ENCODE measurements at regions not wholly inside any gene's neighbourhood (a gene's known extent, or its start where the extent isn't known, plus 50 kb on each side); places are given as distances from the start of the nearest gene placed in this dataset.
"Not testable (repeated sequence)": the region's sequence is repeated elsewhere in the genome, so short reads cannot be mapped to it uniquely, and the experiment has no call there.

- ChIA-PET CTCF (no interaction called here), POLR2A (no interaction called here)
- no peak for TF ChIP-seq CTCF (IDR thresholded peaks at IDR 0.05)
- H3K4me1 Mint-ChIP-seq (ENCODE audit: low read depth) = peaks cover 3% of the 10 kb centered on the region
- intact Hi-C loops (cut with micrococcal nuclease) = no loop called here
- H3K27ac Mint-ChIP-seq = no peak overlapping the region
- ATAC-seq (no peak), DNase-seq (no peak)
- peaks cover 2% of the 10 kb centered on the region for H3K27me3 Mint-ChIP-seq
- H3K4me3 Mint-ChIP-seq = no peak overlapping the region
- no peaks in the 10 kb centered on the region for H3K9me3 Mint-ChIP-seq
- no peaks in the 10 kb centered on the region for H3K36me3 Mint-ChIP-seq (ENCODE audit: low read depth)
Measured at GRCh38 chr7:82598958-82599357, 155.4 kb upstream of the CACNA2D1 start.

- H3K27me3 Mint-ChIP-seq; POLR2A ChIA-PET; intact Hi-C loops (cut with micrococcal nuclease); ATAC-seq; H3K4me3 Mint-ChIP-seq; H3K36me3 Mint-ChIP-seq (ENCODE audit: low read depth); CTCF ChIA-PET; H3K4me1 Mint-ChIP-seq (ENCODE audit: low read depth); DNase-seq; H3K9me3 Mint-ChIP-seq: not testable (repeated sequence)
- H3K27ac Mint-ChIP-seq = peak overlapping the region; percentile 5
Measured at GRCh38 chr7:82595795-82596194, 152.2 kb upstream of the CACNA2D1 start.

GRCh38 chr7:82595176-82595575 lies 151.6 kb upstream of the CACNA2D1 start:
- Mint-ChIP-seq H3K36me3 (ENCODE audit: low read depth) (no peaks in the 10 kb centered on the region), H3K4me3 (no peak overlapping the region), H3K9me3 (no peaks in the 10 kb centered on the region), H3K27ac (no peak overlapping the region), H3K4me1 (ENCODE audit: low read depth) (peaks cover 3% of the 10 kb centered on the region), H3K27me3 (peaks cover 2% of the 10 kb centered on the region)
- no peak for TF ChIP-seq CTCF (IDR thresholded peaks at IDR 0.05)
- intact Hi-C loops (cut with micrococcal nuclease) = no loop called here
- CTCF ChIA-PET = no interaction called here
- no peak for ATAC-seq
- POLR2A ChIA-PET = no interaction called here
- no peak for DNase-seq

GRCh38 chr7:82594665-82595064 lies 151.1 kb upstream of the CACNA2D1 start:
- DNase-seq = no peak
- intact Hi-C loops (cut with micrococcal nuclease) = no loop called here
- Mint-ChIP-seq H3K36me3 (ENCODE audit: low read depth) (no peaks in the 10 kb centered on the region), H3K27me3 (peaks cover 2% of the 10 kb centered on the region), H3K4me3 (no peak overlapping the region), H3K9me3 (no peaks in the 10 kb centered on the region), H3K4me1 (ENCODE audit: low read depth) (peaks cover 3% of the 10 kb centered on the region), H3K27ac (no peak overlapping the region)
- no peak for TF ChIP-seq CTCF (IDR thresholded peaks at IDR 0.05)
- no peak for ATAC-seq
- ChIA-PET CTCF (interaction anchor here (1.4 to 1.8 kb wide), 2 partner anchors 11 to 23 kb away, joined by 4 to 5 read pairs; no protein-coding TSS in a partner anchor), POLR2A (no interaction called here)

GRCh38 chr7:82593780-82594179 lies 150.2 kb upstream of the CACNA2D1 start:
- intact Hi-C loops (cut with micrococcal nuclease) = no loop called here
- H3K27ac Mint-ChIP-seq = no peak overlapping the region
- no peak for TF ChIP-seq CTCF (IDR thresholded peaks at IDR 0.05)
- peaks cover 3% of the 10 kb centered on the region for H3K4me1 Mint-ChIP-seq (ENCODE audit: low read depth)
- POLR2A ChIA-PET = interaction anchor here (0.6 kb wide), 1 partner anchor 145 kb away, joined by 3 read pairs; no protein-coding TSS in a partner anchor
- peaks cover 2% of the 10 kb centered on the region for H3K27me3 Mint-ChIP-seq
- H3K9me3 Mint-ChIP-seq = no peaks in the 10 kb centered on the region
- no peak for ATAC-seq
- no peaks in the 10 kb centered on the region for H3K36me3 Mint-ChIP-seq (ENCODE audit: low read depth)
- H3K4me3 Mint-ChIP-seq = no peak overlapping the region
- DNase-seq = no peak
- CTCF ChIA-PET = interaction anchor here (1.4 to 1.8 kb wide), 2 partner anchors 12 to 22 kb away, joined by 4 to 5 read pairs; no protein-coding TSS in a partner anchor

GRCh38 chr7:82592416-82592815 lies 148.8 kb upstream of the CACNA2D1 start:
- TF ChIP-seq CTCF (IDR thresholded peaks at IDR 0.05) = no peak
- no peaks in the 10 kb centered on the region for H3K27me3 Mint-ChIP-seq
- no peaks in the 10 kb centered on the region for H3K9me3 Mint-ChIP-seq
- ChIA-PET CTCF (no interaction called here), POLR2A (no interaction called here)
- no peak for ATAC-seq
- H3K4me1 Mint-ChIP-seq (ENCODE audit: low read depth) = peaks cover 3% of the 10 kb centered on the region
- H3K4me3 Mint-ChIP-seq = no peak overlapping the region
- intact Hi-C loops (cut with micrococcal nuclease) = no loop called here
- DNase-seq = no peak
- no peak overlapping the region for H3K27ac Mint-ChIP-seq
- H3K36me3 Mint-ChIP-seq (ENCODE audit: low read depth) = no peaks in the 10 kb centered on the region
